Transverse colon (tissue), 4 donors: ENCODE measurements at regions not wholly inside any gene's neighbourhood (a gene's known extent, or its start where the extent isn't known, plus 50 kb on each side); places are given as distances from the start of the nearest gene placed in this dataset.
"Not testable (repeated sequence)": the region's sequence is repeated elsewhere in the genome, so short reads cannot be mapped to it uniquely, and the experiment has no call there.

Source experiments
- CTCF ChIP-seq, 5 experiments: fragments of 200-600 bp in 3 of 5; fragments of 450-650 bp in 2 of 5; sonication (generic) in 3 of 5; IDR thresholded peaks; 1 replicate in 2 of 5; 2 replicates in 3 of 5; pipeline ENCODE4 v1.5.1; 2016 to 2017; ENCODE audit warnings: antibody characterized with exemption in 5 of 5, inconsistent platforms in 3 of 5, mild to moderate bottlenecking in 2 of 5, moderate library complexity in 1 of 5
- EP300 ChIP-seq: sonication (generic); formaldehyde crosslinking; IDR thresholded peaks from one replicate; pipeline ENCODE4 v1.6.1; 2017; ENCODE audit warnings: antibody characterized with exemption, low read depth
- POLR2A ChIP-seq: fragments of 450-650 bp; IDR thresholded peaks from one replicate; pipeline ENCODE4 v1.6.1; 2016; ENCODE audit warnings: antibody characterized with exemption, mild to moderate bottlenecking, moderate library complexity
- POLR2AphosphoS5 ChIP-seq, 3 donors: sonication (generic); formaldehyde crosslinking; IDR thresholded peaks; one replicate each; pipeline ENCODE4 v1.6.1; 2016; ENCODE audit warnings: antibody characterized with exemption in 3 of 3

GRCh38 chr12:25310071-25310470 is 59.3 kb upstream of the KRAS start:
- TF ChIP-seq CTCF (IDR thresholded peaks at IDR 0.05); POLR2A; EP300; POLR2AphosphoS5 (IDR thresholded peaks at IDR 0.05): not testable (repeated sequence)
